Smooth muscle cell (in vitro differentiated cells): ENCODE measurements at regions not wholly inside any gene's neighbourhood (a gene's known extent, or its start where the extent isn't known, plus 50 kb on each side); places are given as distances from the start of the nearest gene placed in this dataset.

Source experiments
- DNase-seq: peaks from one replicate; lab custom pipeline; 2025; ENCODE audit not compliant: unreplicated experiment; lab: John Stamatoyannopoulos, UW
- H2AFZ ChIP-seq: fragments of 200-600 bp; sonication (generic); 2 replicates; pipeline ENCODE4 v1.6.0; 2016; ENCODE audit warnings: antibody characterized with exemption, low read depth, mild to moderate bottlenecking
- H3F3A ChIP-seq: fragments of 200-600 bp; sonication (generic); 2 replicates; pipeline ENCODE4 v1.6.0; 2017; ENCODE audit warnings: antibody characterized with exemption, low read depth
- H3K27ac ChIP-seq: fragments of 200-600 bp; sonication (generic); 2 replicates; pipeline ENCODE4 v1.5.1; 2016; ENCODE audit warnings: low read depth, mild to moderate bottlenecking
- H3K27me3 ChIP-seq: fragments of 200-600 bp; sonication (generic); 2 replicates; pipeline ENCODE4 v1.6.1; 2016; ENCODE audit warnings: low read depth, mild to moderate bottlenecking
- H3K36me3 ChIP-seq: fragments of 200-600 bp; sonication (generic); 2 replicates; pipeline ENCODE4 v1.5.1; 2016; ENCODE audit warnings: low read depth
- H3K4me1 ChIP-seq: fragments of 200-600 bp; sonication (generic); 2 replicates; pipeline ENCODE4 v1.5.1; 2016; ENCODE audit warnings: low read depth
- H3K4me2 ChIP-seq: fragments of 200-600 bp; sonication (generic); 2 replicates; pipeline ENCODE4 v1.6.0; 2016; ENCODE audit warnings: mild to moderate bottlenecking
- H3K4me3 ChIP-seq: fragments of 200-600 bp; sonication (generic); 2 replicates; pipeline ENCODE4 v1.5.1; 2016; ENCODE audit warnings: mild to moderate bottlenecking
- H3K79me2 ChIP-seq: fragments of 200-600 bp; sonication (generic); 2 replicates; pipeline ENCODE4 v1.6.0; 2016; ENCODE audit warnings: low read depth, mild to moderate bottlenecking
- H3K9ac ChIP-seq: fragments of 200-600 bp; sonication (generic); 2 replicates; pipeline ENCODE4 v1.6.0; 2016; ENCODE audit warnings: low read depth
- H3K9me3 ChIP-seq: fragments of 200-600 bp; sonication (generic); replicated peaks from 2 replicates; pipeline ENCODE4 v1.5.1; 2016; ENCODE audit warnings: low read depth
- H4K20me1 ChIP-seq: fragments of 200-600 bp; sonication (generic); 2 replicates; pipeline ENCODE4 v1.6.0; 2016; ENCODE audit warnings: low read depth
- WGBS: methylation state at CpG from one replicate; pipeline ENCODE4 v1.1.7; 2016; ENCODE audit warnings: low lambda C conversion rate; 5-methylcytosine and 5-hydroxymethylcytosine counted together
- TF ChIP-seq, protein P1 (sequence below): fragments of 200-600 bp; sonication (generic); IDR thresholded peaks from 2 replicates; pipeline ENCODE4 v1.5.1; 2017; ENCODE audit warnings: borderline replicate concordance, mild to moderate bottlenecking, antibody characterized with exemption; ENCODE audit not compliant: insufficient read depth, poor library complexity, severe bottlenecking

GRCh38 chr7:119842786-119843185 is 430.2 kb upstream of the KCND2 start:
- Histone ChIP-seq H4K20me1 (no peaks in the 10 kb centered on the region), H3K36me3 (no peaks in the 10 kb centered on the region), H3K9me3 (no peaks in the 10 kb centered on the region), H3K4me2 (no peak overlapping the region), H3K79me2 (no peaks in the 10 kb centered on the region), H3K27ac (no peak overlapping the region), H3K4me3 (no peak overlapping the region), H3K27me3 (no peaks in the 10 kb centered on the region), H3F3A (no peaks in the 10 kb centered on the region), H3K4me1 (no peaks in the 10 kb centered on the region), H3K9ac (no peak overlapping the region), H2AFZ (no peak overlapping the region)
- no peak for DNase-seq
- TF ChIP-seq, protein P1, sequence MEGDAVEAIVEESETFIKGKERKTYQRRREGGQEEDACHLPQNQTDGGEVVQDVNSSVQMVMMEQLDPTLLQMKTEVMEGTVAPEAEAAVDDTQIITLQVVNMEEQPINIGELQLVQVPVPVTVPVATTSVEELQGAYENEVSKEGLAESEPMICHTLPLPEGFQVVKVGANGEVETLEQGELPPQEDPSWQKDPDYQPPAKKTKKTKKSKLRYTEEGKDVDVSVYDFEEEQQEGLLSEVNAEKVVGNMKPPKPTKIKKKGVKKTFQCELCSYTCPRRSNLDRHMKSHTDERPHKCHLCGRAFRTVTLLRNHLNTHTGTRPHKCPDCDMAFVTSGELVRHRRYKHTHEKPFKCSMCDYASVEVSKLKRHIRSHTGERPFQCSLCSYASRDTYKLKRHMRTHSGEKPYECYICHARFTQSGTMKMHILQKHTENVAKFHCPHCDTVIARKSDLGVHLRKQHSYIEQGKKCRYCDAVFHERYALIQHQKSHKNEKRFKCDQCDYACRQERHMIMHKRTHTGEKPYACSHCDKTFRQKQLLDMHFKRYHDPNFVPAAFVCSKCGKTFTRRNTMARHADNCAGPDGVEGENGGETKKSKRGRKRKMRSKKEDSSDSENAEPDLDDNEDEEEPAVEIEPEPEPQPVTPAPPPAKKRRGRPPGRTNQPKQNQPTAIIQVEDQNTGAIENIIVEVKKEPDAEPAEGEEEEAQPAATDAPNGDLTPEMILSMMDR = no peak
- WGBS = 72% methylated on average over 1 of the region's 1 CpG

GRCh38 chr7:119861385-119861784 is 411.6 kb upstream of the KCND2 start:
- Histone ChIP-seq H3F3A (no peaks in the 10 kb centered on the region), H2AFZ (no peak overlapping the region), H3K4me1 (no peaks in the 10 kb centered on the region), H3K36me3 (no peaks in the 10 kb centered on the region), H4K20me1 (no peaks in the 10 kb centered on the region), H3K9me3 (no peaks in the 10 kb centered on the region), H3K79me2 (no peaks in the 10 kb centered on the region), H3K4me3 (no peak overlapping the region), H3K27me3 (no peaks in the 10 kb centered on the region), H3K27ac (no peak overlapping the region), H3K4me2 (no peak overlapping the region), H3K9ac (no peak overlapping the region)
- DNase-seq = no peak
- TF ChIP-seq, protein P1 = no peak

GRCh38 chr7:119868387-119868786 is 404.6 kb upstream of the KCND2 start:
- H3K79me2 ChIP-seq = no peaks in the 10 kb centered on the region
- TF ChIP-seq, protein P1 = no peak
- H2AFZ ChIP-seq = no peak overlapping the region
- no peaks in the 10 kb centered on the region for H3F3A ChIP-seq
- no peaks in the 10 kb centered on the region for H3K9me3 ChIP-seq
- no peak overlapping the region for H3K4me3 ChIP-seq
- no peaks in the 10 kb centered on the region for H3K4me1 ChIP-seq
- no peaks in the 10 kb centered on the region for H4K20me1 ChIP-seq
- no peaks in the 10 kb centered on the region for H3K27me3 ChIP-seq
- no peak overlapping the region for H3K27ac ChIP-seq
- H3K4me2 ChIP-seq = no peak overlapping the region
- no peaks in the 10 kb centered on the region for H3K36me3 ChIP-seq
- no peak overlapping the region for H3K9ac ChIP-seq
- 81% methylated on average over 2 of the region's 2 CpGs for WGBS
- DNase-seq = no peak

GRCh38 chr7:119879835-119880234 is 393.1 kb upstream of the KCND2 start:
- 92% methylated on average over 1 of the region's 1 CpG for WGBS

More at GRCh38 chr7:119879835-119880234, 393.1 kb upstream of the KCND2 start:
- Histone ChIP-seq H3K27ac (no peak overlapping the region), H4K20me1 (no peaks in the 10 kb centered on the region), H2AFZ (no peak overlapping the region), H3K9me3 (no peaks in the 10 kb centered on the region), H3K9ac (no peak overlapping the region), H3K4me1 (no peaks in the 10 kb centered on the region), H3K36me3 (no peaks in the 10 kb centered on the region), H3K4me2 (no peak overlapping the region), H3F3A (no peaks in the 10 kb centered on the region), H3K79me2 (no peaks in the 10 kb centered on the region), H3K27me3 (no peaks in the 10 kb centered on the region), H3K4me3 (no peak overlapping the region)
- DNase-seq = no peak
- TF ChIP-seq, protein P1 = no peak
